ENCODE measurements at regions not wholly inside any gene's neighbourhood (a gene's known extent, or its start where the extent isn't known, plus 50 kb on each side); places are given as distances from the start of the nearest gene placed in this dataset.
"Not testable (repeated sequence)": the region's sequence is repeated elsewhere in the genome, so short reads cannot be mapped to it uniquely, and the experiment has no call there.

GRCh38 chr13:30065181-30065580 lies 214.8 kb upstream of the UBL3 start:
- DNase-seq (ENCODE audit: low read depth): no peak

- no peak for DNase-seq (ENCODE audit: low read depth)
Observed at GRCh38 chr13:30063892-30064291, 213.5 kb upstream of the UBL3 start.

GRCh38 chr13:30061217-30061616 lies 210.8 kb upstream of the UBL3 start:
- no peak for DNase-seq (ENCODE audit: low read depth)

- no peak for DNase-seq (ENCODE audit: low read depth)
Observed at GRCh38 chr13:30058429-30058828, 208.0 kb upstream of the UBL3 start.

GRCh38 chr13:30054546-30054945 lies 204.1 kb upstream of the UBL3 start:
- DNase-seq (ENCODE audit: low read depth): not testable (repeated sequence)

- no peak for DNase-seq (ENCODE audit: low read depth)
Observed at GRCh38 chr13:30053939-30054338, 203.5 kb upstream of the UBL3 start.

GRCh38 chr13:30052120-30052519 lies 201.7 kb upstream of the UBL3 start:
- DNase-seq (ENCODE audit: low read depth): no peak

GRCh38 chr13:30051531-30052060 lies 201.2 kb upstream of the UBL3 start:
- no peak for DNase-seq (ENCODE audit: low read depth)

- peak; percentile 4 for DNase-seq (ENCODE audit: low read depth)
Observed at GRCh38 chr13:30049692-30050091, 199.3 kb upstream of the UBL3 start.

- DNase-seq (ENCODE audit: low read depth): no peak
Observed at GRCh38 chr13:30047154-30047874, 196.9 kb upstream of the UBL3 start.

GRCh38 chr13:30045916-30046704 lies 195.7 kb upstream of the UBL3 start:
- DNase-seq (ENCODE audit: low read depth): no peak

- no peak for DNase-seq (ENCODE audit: low read depth)
Observed at GRCh38 chr13:30044932-30045331, 194.5 kb upstream of the UBL3 start.

- no peak for DNase-seq (ENCODE audit: low read depth)
Observed at GRCh38 chr13:30043631-30043925, 193.2 kb upstream of the UBL3 start.

GRCh38 chr13:30042891-30043630 lies 192.6 kb upstream of the UBL3 start:
- DNase-seq (ENCODE audit: low read depth): no peak

- no peak for DNase-seq (ENCODE audit: low read depth)
Observed at GRCh38 chr13:30042272-30042671, 191.9 kb upstream of the UBL3 start.

GRCh38 chr13:30039511-30039911 lies 189.1 kb upstream of the UBL3 start:
- no peak for DNase-seq (ENCODE audit: low read depth)

GRCh38 chr13:30038884-30039283 lies 188.5 kb upstream of the UBL3 start:
- DNase-seq (ENCODE audit: low read depth): no peak

GRCh38 chr13:30037766-30038165 lies 187.3 kb upstream of the UBL3 start:
- DNase-seq (ENCODE audit: low read depth): no peak

- DNase-seq (ENCODE audit: low read depth): no peak
Observed at GRCh38 chr13:30037306-30037705, 186.9 kb upstream of the UBL3 start.

- DNase-seq (ENCODE audit: low read depth): no peak
Observed at GRCh38 chr13:30034458-30034795, 184.0 kb upstream of the UBL3 start.

GRCh38 chr13:30033681-30034457 lies 183.5 kb upstream of the UBL3 start:
- DNase-seq (ENCODE audit: low read depth): no peak

- DNase-seq (ENCODE audit: low read depth): no peak
Observed at GRCh38 chr13:30032263-30032662, 181.8 kb upstream of the UBL3 start.

Measured in activated T-cell treated with anti-CD3 and anti-CD28 coated beads for 48 hours (primary cell).